GM12891 (cell line): ENCODE measurements at regions not wholly inside any gene's neighbourhood (a gene's known extent, or its start where the extent isn't known, plus 50 kb on each side); places are given as distances from the start of the nearest gene placed in this dataset.

Experiments
- DNase-seq: peaks from one replicate; pipeline ENCODE4 v3.0.0; 2011; ENCODE audit warnings: low spot score; ENCODE audit not compliant: insufficient read length
- FAIRE-seq: peaks from 2 replicates; lab custom pipeline; 2011; peaks lifted over from hg19 to GRCh38; lab: Jason Lieb, UNC
- PAX5 ChIP-seq: IDR thresholded peaks from 2 replicates; pipeline ENCODE4 v1.6.1; 2011; ENCODE audit warnings: low read length, moderate library complexity, mild to moderate bottlenecking; ENCODE audit not compliant: insufficient read depth, severe bottlenecking
- POLR2A ChIP-seq: IDR thresholded peaks from 2 replicates; pipeline ENCODE4 v1.6.1; 2011; ENCODE audit warnings: low read depth, low read length, control low read depth
- POLR2AphosphoS5 ChIP-seq: IDR thresholded peaks from 2 replicates; pipeline ENCODE4 v1.6.1; 2011; ENCODE audit warnings: low read depth, low read length, control low read depth
- POU2F2 ChIP-seq: IDR thresholded peaks from 2 replicates; pipeline ENCODE4 v1.6.1; 2011; ENCODE audit warnings: low read depth, mild to moderate bottlenecking, control low read depth, low read length, moderate library complexity
- SPI1 ChIP-seq: IDR thresholded peaks from 2 replicates; pipeline ENCODE4 v1.6.1; 2011; ENCODE audit warnings: low read depth, low read length, control low read depth
- TAF1 ChIP-seq: IDR thresholded peaks from 2 replicates; pipeline ENCODE4 v1.6.1; 2011; ENCODE audit warnings: low read depth, low read length, control low read depth

GRCh38 chr18:41113885-41114482, 841.0 kb upstream of the PIK3C3 start:
- TF ChIP-seq TAF1, result no peak
- TF ChIP-seq POLR2A, result no peak
- no peak for TF ChIP-seq SPI1
- TF ChIP-seq POU2F2, result no peak
- TF ChIP-seq PAX5, result no peak
- TF ChIP-seq POLR2AphosphoS5, result no peak
- DNase-seq, result no peak
- FAIRE-seq, result no peak

DNA sequence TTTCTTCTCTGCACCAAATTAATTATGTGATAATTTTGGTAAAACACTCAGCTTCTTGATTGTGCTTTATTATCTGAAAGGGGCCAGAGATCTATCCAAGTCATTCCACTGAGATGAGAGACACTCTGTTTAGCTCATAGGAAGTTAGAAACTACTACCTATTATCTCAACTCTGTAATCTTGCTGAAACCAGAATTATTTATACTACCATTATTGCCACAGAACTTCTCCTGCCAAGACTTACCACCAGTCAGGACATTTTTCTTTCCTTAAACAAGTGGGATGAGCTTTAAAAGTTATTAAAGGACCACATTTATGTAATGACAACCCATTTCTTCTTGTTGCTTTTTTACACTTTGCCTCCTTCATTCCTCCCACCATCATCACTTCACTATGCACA, 855.6 kb upstream of the PIK3C3 start:
- no peak for FAIRE-seq
- DNase-seq, result no peak
- TF ChIP-seq POU2F2, result no peak
- TF ChIP-seq TAF1, result no peak
- no peak for TF ChIP-seq POLR2A
- TF ChIP-seq PAX5, result no peak
- TF ChIP-seq POLR2AphosphoS5, result no peak
- no peak for TF ChIP-seq SPI1

DNA sequence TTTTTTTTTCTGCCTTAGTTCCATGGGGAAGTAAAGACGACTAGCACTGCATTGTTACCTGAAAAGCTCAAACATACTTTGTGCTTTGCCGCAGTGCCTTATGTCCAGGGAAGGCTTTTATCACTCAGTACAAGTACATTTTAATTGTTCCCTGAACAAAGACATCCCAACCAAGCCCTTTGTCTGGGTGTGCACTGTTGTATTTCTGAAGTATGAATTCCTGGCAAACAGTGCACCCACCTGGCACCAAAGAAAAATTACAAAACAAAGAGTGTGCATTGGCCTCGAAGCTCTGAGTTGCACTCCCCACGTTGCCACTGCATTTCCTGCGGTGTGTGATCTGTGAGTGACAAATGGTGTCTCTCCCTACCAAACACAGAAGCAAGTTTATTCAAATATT, 858.5 kb upstream of the PIK3C3 start:
- TF ChIP-seq SPI1 (no peak), POU2F2 (no peak), POLR2A (no peak), POLR2AphosphoS5 (no peak), TAF1 (no peak), PAX5 (no peak)
- DNase-seq, result no peak
- no peak for FAIRE-seq

- DNase-seq (no peak), FAIRE-seq (no peak)
Measured at GRCh38 chr18:41077076-41077475, 878.0 kb upstream of the PIK3C3 start.

DNA sequence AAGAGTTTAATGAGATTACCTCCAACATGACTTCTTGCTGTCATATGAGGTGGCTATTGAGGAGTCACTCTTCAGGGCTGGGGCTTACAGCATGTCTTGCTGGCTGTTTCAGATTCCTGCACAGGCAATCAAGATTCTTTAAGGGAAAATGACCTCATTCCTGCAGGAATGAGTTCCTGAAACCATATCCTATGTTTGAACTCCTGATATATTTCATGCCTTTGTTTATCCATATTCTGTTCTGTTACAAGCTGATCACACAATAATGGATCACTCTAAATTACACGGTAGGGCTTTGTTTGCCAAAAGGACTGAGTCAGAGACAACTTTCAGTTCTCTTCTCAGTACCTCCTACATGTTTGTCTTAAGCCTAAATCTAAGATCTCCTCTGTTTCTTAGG, 879.8 kb upstream of the PIK3C3 start:
- TF ChIP-seq TAF1, result no peak
- TF ChIP-seq SPI1, result peak; percentile 78
- DNase-seq (no peak), FAIRE-seq (no peak)

More at GRCh38 chr18:41077076-41077475, 878.0 kb upstream of the PIK3C3 start:
- TF ChIP-seq POLR2AphosphoS5, result no peak
- no peak for TF ChIP-seq POU2F2
- no peak for TF ChIP-seq PAX5
- TF ChIP-seq POLR2A, result no peak

DNA sequence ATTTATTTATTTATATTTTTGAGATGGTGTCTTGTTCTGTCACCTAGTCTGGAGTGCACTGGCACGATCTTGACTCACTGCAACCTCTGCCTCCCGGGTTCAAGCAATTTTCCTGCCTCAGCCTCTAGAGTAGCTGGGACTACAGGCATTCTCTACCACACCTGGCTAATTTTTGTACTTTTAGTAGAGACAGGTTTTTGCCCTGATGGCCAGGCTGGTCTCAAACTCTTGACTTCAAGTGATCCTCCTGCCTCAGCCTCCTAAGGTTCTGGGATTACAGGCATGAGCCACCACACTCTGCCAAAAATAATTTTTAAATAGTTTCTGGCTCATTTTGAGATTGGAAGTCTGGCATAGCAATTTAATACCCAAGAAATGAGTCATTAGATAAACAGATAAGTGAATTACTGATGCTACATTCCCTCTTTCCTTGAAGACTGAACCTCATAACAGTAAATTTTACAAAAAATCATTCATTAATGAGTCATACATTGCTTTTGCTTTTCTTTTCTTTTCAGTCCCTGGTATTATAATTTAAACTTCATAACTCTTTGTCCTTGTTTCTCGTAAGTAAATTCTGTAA, 881.6 kb upstream of the PIK3C3 start:
- FAIRE-seq, result no peak
- no peak for DNase-seq
- no peak for TF ChIP-seq TAF1
- TF ChIP-seq PAX5, result no peak

DNA sequence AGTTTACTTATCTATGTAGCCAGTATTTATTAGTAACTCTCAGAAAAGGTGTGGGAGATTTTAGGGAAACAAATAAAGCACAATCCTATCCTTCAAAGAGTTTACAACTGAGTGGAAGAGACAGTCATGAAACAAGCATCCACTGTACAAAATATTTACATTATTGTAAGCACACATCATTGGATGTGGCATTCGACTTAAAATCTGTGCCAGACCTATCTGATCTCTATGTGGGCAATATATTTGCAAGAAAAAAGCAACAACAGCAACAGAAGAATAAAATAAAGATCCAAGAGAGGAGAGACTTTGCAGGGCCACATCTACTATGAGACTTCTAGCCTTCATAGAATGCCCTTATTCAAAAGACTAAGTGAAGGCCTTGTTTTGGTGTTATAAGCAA, 882.1 kb upstream of the PIK3C3 start:
- DNase-seq (no peak), FAIRE-seq (no peak)
- TF ChIP-seq POLR2A, result no peak
- TF ChIP-seq POLR2AphosphoS5, result no peak
- TF ChIP-seq PAX5, result no peak
- no peak for TF ChIP-seq SPI1
- TF ChIP-seq POU2F2, result no peak
- no peak for TF ChIP-seq TAF1

DNA sequence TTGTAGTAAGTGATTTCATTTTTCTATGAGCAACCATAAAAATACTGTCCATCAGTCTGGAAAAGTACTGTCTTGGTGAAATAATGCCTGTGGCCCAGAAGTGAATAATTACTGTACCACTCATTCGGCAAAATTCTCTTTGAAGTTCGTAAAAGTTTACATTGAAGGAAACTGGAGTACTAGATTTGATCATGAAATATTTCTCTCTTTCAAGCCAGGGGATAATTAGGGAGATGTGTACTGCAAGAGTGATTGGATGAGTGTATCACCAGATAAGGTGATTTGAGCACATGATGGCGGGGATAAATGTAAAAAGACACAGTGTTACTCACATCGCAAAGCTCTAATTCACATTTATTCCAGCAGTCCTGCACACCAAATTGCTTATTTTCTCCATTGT, 883.2 kb upstream of the PIK3C3 start:
- TF ChIP-seq POLR2AphosphoS5, result no peak
- TF ChIP-seq SPI1, result no peak
- TF ChIP-seq POU2F2, result no peak
- TF ChIP-seq POLR2A, result no peak
- no peak for TF ChIP-seq PAX5
- TF ChIP-seq TAF1, result no peak
- DNase-seq (no peak), FAIRE-seq (no peak)

GRCh38 chr18:41069167-41069566, 885.9 kb upstream of the PIK3C3 start:
- TF ChIP-seq PAX5, result no peak
- DNase-seq, result no peak
- FAIRE-seq, result no peak

GRCh38 chr18:41064916-41065315, 890.1 kb upstream of the PIK3C3 start:
- no peak for FAIRE-seq
- TF ChIP-seq POU2F2 (no peak), PAX5 (no peak), TAF1 (no peak), POLR2AphosphoS5 (no peak), POLR2A (no peak), SPI1 (no peak)

More at GRCh38 chr18:41064916-41065315, 890.1 kb upstream of the PIK3C3 start:
- DNase-seq, result no peak
